Sigmoid colon (tissue), 6 donors: ENCODE measurements at regions not wholly inside any gene's neighbourhood (a gene's known extent, or its start where the extent isn't known, plus 50 kb on each side); places are given as distances from the start of the nearest gene placed in this dataset.

Experiments
- DNase-seq: peaks from one replicate; pipeline ENCODE4 v3.0.0-alpha.2; 2019
- H3K27ac ChIP-seq, 4 donors: fragments of 200-600 bp; sonication (generic); one replicate each; pipeline ENCODE4 v1.5.1; 2016 to 2019; ENCODE audit warnings: mild to moderate bottlenecking in 1 of 4
- H3K27me3 ChIP-seq, 3 donors: fragments of 200-600 bp; sonication (generic); one replicate each; pipeline ENCODE4 v1.5.1; 2019; ENCODE audit warnings: mild to moderate bottlenecking in 1 of 3
- H3K36me3 ChIP-seq, 4 donors: fragments of 200-600 bp; sonication (generic); one replicate each; pipeline ENCODE4 v1.5.1; 2016 to 2019
- H3K4me1 ChIP-seq, 4 donors: fragments of 200-600 bp; sonication (generic); one replicate each; pipeline ENCODE4 v1.5.1; 2017 to 2019
- H3K4me3 ChIP-seq, 4 donors: fragments of 200-600 bp; sonication (generic); one replicate each; pipeline ENCODE4 v1.5.1; 2017 to 2019; ENCODE audit warnings: mild to moderate bottlenecking in 2 of 4, moderate library complexity in 1 of 4
- H3K9me3 ChIP-seq, 4 donors: fragments of 200-600 bp in 3 of 4; sonication (generic) in 3 of 4; one replicate each; pipeline versions ENCODE4 v1.5.1 to v1.6.1; 2013 to 2019
- CTCF ChIP-seq, 4 experiments: fragments of 450-650 bp in 3 of 4; fragments of 200-600 bp in 1 of 4; IDR thresholded peaks; one replicate each; pipeline ENCODE4 v1.5.1; 2016 to 2019; ENCODE audit warnings: antibody characterized with exemption in 4 of 4, mild to moderate bottlenecking in 3 of 4, moderate library complexity in 2 of 4
- EP300 ChIP-seq, 4 donors: sonication (generic); formaldehyde crosslinking; IDR thresholded peaks; one replicate each; pipeline ENCODE4 v1.6.1; 2017; ENCODE audit warnings: antibody characterized with exemption in 4 of 4
- POLR2A ChIP-seq, 2 donors: fragments of 450-650 bp; IDR thresholded peaks; one replicate each; pipeline ENCODE4 v1.6.1; 2016; ENCODE audit warnings: antibody characterized with exemption in 2 of 2, mild to moderate bottlenecking in 2 of 2, moderate library complexity in 2 of 2
- POLR2AphosphoS5 ChIP-seq, 4 donors: sonication (generic); formaldehyde crosslinking; IDR thresholded peaks; one replicate each; pipeline ENCODE4 v1.6.1; 2017; ENCODE audit warnings: antibody characterized with exemption in 4 of 4
- WGBS, 2 donors: extraction: QIAGEN DNeasy Blood & Tissue Kit; methylation state at CpG; one replicate each; pipeline ENCODE4 v1.1.7; 2013; 5-methylcytosine and 5-hydroxymethylcytosine counted together
- intact Hi-C: fragments of 100-400 bp; cut with DNase I; formaldehyde crosslinking; loops from one replicate; pipeline ENCODE4 v1.15.1; 2023
- donor health status: healthy with polysubstance abuse.
- donor health status: healthy.

- intact Hi-C loops, result no loop called here
- WGBS, 2 donors, result 74 to 83% methylated on average over 2 of the region's 2 CpGs
- Histone ChIP-seq H3K36me3 (no peaks in the 10 kb centered on the region), H3K4me1 (no peaks in the 10 kb centered on the region), H3K27me3 (no peaks in the 10 kb centered on the region), H3K27ac (no peak overlapping the region), H3K9me3 (no peaks in the 10 kb centered on the region), H3K4me3 (no peak overlapping the region)
- no peak for DNase-seq
- TF ChIP-seq CTCF (IDR thresholded peaks at IDR 0.05) (no peak), POLR2AphosphoS5 (IDR thresholded peaks at IDR 0.05) (no peak), POLR2A (IDR thresholded peaks at IDR 0.05) (no peak), EP300 (IDR thresholded peaks at IDR 0.05) (no peak)
These were observed 371.3 kb downstream of the TUSC7 start for GRCh38 chr3:117080872-117081271.

- H3K9me3 ChIP-seq, result no peaks in the 10 kb centered on the region
- no peaks in the 10 kb centered on the region for H3K36me3 ChIP-seq
- WGBS, 2 donors, result 71 to 84% methylated on average over 3 of the region's 3 CpGs
- no peak for DNase-seq
- H3K27ac ChIP-seq, result no peak overlapping the region
- TF ChIP-seq POLR2A (IDR thresholded peaks at IDR 0.05) (no peak), EP300 (IDR thresholded peaks at IDR 0.05) (no peak), POLR2AphosphoS5 (IDR thresholded peaks at IDR 0.05) (no peak), CTCF (IDR thresholded peaks at IDR 0.05) (no peak)
- H3K27me3 ChIP-seq, result no peaks in the 10 kb centered on the region
- H3K4me1 ChIP-seq, result no peaks in the 10 kb centered on the region
- no peak overlapping the region for H3K4me3 ChIP-seq
- intact Hi-C loops, result no loop called here
These were observed 374.7 kb downstream of the TUSC7 start for GRCh38 chr3:117084277-117084676.

- Histone ChIP-seq H3K27me3 (no peaks in the 10 kb centered on the region), H3K4me3 (no peak overlapping the region), H3K36me3 (no peaks in the 10 kb centered on the region), H3K27ac (no peak overlapping the region), H3K9me3 (no peaks in the 10 kb centered on the region), H3K4me1 (no peaks in the 10 kb centered on the region)
- 0 to 52% methylated on average over 3 of the region's 3 CpGs for WGBS, 2 donors
- intact Hi-C loops, result no loop called here
- TF ChIP-seq POLR2AphosphoS5 (IDR thresholded peaks at IDR 0.05), result no peak
- no peak for TF ChIP-seq POLR2A (IDR thresholded peaks at IDR 0.05)
- no peak for TF ChIP-seq CTCF (IDR thresholded peaks at IDR 0.05)
- no peak for TF ChIP-seq EP300 (IDR thresholded peaks at IDR 0.05)
- DNase-seq, result no peak
These were observed 375.2 kb downstream of the TUSC7 start for GRCh38 chr3:117084739-117085270.

GRCh38 chr3:117091676-117092075 lies 382.1 kb downstream of the TUSC7 start:
- 66 to 82% methylated on average over 1 of the region's 1 CpG for WGBS, 2 donors
- DNase-seq, result no peak
- Histone ChIP-seq H3K36me3 (no peaks in the 10 kb centered on the region), H3K4me1 (no peaks in the 10 kb centered on the region), H3K4me3 (no peak overlapping the region), H3K27ac (no peak overlapping the region), H3K9me3 (no peaks in the 10 kb centered on the region), H3K27me3 (no peaks in the 10 kb centered on the region)
- intact Hi-C loops, result no loop called here
- TF ChIP-seq EP300 (IDR thresholded peaks at IDR 0.05), result no peak
- no peak for TF ChIP-seq CTCF (IDR thresholded peaks at IDR 0.05)
- TF ChIP-seq POLR2AphosphoS5 (IDR thresholded peaks at IDR 0.05), result no peak

- TF ChIP-seq POLR2AphosphoS5 (IDR thresholded peaks at IDR 0.05) (no peak), EP300 (IDR thresholded peaks at IDR 0.05) (no peak), CTCF (IDR thresholded peaks at IDR 0.05) (no peak), POLR2A (IDR thresholded peaks at IDR 0.05) (no peak)
- Histone ChIP-seq H3K27me3 (no peaks in the 10 kb centered on the region), H3K4me3 (no peak overlapping the region), H3K27ac (no peak overlapping the region), H3K9me3 (no peaks in the 10 kb centered on the region), H3K4me1 (no peaks in the 10 kb centered on the region), H3K36me3 (no peaks in the 10 kb centered on the region)
- 87 to 88% methylated on average over 4 of the region's 4 CpGs for WGBS, 2 donors
- DNase-seq, result no peak
- intact Hi-C loops, result no loop called here
These were observed 387.0 kb downstream of the TUSC7 start for GRCh38 chr3:117096549-117096948.
